ENCODE measurements at regions not wholly inside any gene's neighbourhood (a gene's known extent, or its start where the extent isn't known, plus 50 kb on each side); places are given as distances from the start of the nearest gene placed in this dataset.
"Not testable (repeated sequence)": the region's sequence is repeated elsewhere in the genome, so short reads cannot be mapped to it uniquely, and the experiment has no call there.

DNA sequence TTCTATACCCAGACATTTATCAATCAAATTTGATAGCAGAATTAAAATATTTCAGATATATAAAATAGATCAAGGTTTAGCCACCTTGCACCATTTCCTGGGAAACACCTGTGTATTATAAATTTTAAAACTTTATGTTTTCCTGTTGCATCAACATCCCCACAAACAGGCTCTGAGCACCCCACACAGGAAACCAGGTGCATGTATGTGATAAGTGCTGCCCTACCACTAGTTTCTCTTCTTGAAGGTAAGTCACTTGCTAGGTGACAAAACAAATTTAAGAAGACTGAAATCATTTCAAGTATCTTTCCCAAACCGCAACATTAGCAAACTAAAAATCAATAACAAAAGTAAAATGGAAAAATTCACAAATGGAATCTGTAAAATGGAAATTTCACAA lies 496.1 kb upstream of the CCDC54 start:
- no peak for DNase-seq (ENCODE audit: low spot score)

DNA sequence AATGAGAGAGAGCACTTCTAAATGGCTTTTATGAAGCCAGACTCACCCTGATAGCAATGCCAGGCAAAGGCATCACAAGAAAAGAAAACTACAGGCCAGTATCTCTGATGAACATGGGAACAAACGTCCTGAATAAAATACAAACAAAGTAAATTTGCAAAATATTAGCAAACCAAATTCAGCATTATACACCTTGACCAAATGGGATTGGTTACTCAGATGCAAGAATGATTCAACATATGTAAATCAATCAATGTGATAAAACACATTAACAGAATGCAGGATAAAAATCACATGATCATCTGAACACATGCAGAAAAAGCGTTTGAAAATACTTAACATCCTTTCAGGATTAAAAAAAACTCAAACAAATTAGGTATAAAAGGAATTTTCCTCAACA lies 494.9 kb upstream of the CCDC54 start:
- no peak for DNase-seq (ENCODE audit: low spot score)

DNA sequence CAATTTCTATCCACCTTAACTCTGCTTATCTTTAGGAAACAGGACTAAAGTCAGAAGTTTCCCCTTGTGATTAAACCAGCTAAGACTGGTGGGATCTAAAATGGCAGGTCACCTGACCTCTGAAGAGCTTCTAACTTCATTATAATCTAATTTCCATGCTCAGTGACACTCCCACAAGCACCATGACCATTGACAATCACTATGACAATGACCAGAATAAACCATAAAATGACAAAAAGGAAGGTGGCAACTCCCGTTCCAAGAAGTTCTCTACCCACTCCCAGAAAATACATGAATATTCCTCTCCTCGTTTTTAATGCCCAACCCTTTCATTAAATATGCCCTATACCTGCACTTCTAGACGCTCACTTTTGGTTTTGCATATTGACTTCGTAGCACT lies 471.2 kb upstream of the CCDC54 start:
- DNase-seq (ENCODE audit: low spot score): no peak

DNA sequence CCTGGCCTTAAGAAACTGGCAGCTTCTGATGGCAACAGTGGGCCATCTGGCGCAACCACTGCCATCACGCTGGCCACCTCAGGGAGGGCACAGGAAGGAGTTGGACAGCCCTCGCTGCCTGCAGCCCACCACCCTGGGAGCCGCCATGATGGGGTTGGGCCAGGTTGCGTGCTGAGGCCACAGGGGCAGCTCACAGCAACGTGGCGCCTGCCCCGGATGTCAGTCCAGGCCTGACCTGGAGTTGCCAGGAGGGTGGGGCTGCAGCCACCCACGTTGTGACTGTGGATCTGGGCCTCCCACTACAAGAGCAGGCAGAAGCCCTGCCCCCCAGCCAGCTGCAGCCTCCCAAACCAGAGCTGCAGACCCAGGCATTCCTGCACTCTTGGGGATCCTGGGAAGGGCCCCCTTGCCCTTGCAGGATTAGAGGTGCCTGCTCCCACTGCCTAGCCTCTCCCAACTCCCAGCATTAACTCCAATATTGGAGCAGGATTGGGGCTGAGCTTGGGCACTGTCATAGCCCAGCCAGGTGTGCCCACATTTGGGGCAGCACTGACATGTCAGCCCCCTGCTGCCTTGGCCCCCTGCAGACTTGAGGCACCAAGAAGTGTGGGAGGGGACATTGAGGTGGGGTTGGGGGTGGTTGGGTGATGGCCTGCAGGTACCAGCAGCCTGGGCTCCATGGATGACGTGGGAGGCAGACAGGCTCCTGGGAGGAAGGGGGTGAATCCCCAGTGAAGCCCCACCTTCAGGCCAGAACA lies 468.9 kb upstream of the CCDC54 start:
- DNase-seq (ENCODE audit: low spot score): no peak

DNA sequence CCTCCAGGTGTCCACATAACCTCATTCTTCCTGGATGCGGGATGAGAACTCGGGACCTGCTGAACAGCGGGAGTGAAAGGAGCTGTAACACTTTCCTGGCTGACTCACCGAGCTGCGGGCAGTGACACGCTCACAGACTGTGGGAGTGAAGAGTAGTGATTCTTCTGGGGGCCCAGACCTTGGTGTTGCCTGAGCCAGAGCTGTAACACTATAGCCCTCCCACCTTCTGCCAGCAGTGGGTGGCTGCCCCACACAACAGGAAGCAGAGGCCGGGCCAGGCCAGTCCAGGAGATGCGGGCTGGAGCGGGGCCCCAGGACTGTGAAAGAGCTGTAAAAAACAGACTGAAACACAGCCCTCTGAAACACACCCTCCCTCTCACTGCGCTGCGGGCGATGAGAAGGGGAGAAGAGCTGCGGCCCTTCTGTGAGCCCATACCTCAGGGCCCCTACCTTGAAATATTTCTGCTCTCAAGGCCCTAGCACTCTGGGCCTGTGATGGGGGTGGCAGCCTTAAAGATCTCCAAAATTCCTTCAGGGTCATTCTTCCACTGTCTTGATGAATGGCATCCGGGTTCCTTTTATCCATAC lies 464.0 kb upstream of the CCDC54 start:
- no peak for DNase-seq (ENCODE audit: low spot score)

DNA sequence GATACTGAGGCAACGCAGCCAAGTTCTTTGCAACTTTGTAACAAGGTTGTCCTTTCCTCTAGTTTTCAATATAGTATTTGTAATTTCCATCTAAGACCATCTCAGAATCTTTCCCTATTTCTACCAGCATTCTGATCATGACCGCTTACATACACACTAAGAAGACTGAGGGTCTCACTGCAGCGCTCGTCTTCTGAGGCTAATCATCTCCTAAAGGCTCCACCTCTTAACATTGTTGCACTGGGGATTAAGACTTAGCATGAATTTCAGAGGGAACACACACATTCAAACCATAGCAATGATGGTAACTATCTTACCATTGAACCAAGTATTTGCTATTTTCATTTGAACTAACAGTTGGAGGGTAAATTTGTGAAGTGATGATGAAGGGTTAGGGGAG lies 463.3 kb upstream of the CCDC54 start:
- DNase-seq (ENCODE audit: low spot score): no peak

DNA sequence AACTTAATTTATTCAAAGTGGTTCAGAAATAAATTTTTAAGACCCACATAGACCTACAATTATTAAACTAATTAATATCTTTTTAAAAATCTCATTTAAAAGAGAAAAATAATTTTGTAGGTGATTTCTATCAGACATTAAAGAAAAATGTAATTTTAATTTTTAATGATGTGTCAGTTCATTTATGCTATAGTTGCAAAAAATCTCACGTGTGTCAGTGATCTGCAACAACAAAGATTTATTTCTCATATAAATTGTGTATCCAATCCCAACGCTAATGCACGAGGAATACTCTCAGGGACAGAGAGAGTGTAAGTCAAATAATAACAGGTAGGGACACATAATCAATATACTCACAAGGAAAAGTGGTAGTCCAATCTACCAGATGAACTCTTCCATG lies 456.6 kb upstream of the CCDC54 start:
- DNase-seq (ENCODE audit: low spot score): no peak

DNA sequence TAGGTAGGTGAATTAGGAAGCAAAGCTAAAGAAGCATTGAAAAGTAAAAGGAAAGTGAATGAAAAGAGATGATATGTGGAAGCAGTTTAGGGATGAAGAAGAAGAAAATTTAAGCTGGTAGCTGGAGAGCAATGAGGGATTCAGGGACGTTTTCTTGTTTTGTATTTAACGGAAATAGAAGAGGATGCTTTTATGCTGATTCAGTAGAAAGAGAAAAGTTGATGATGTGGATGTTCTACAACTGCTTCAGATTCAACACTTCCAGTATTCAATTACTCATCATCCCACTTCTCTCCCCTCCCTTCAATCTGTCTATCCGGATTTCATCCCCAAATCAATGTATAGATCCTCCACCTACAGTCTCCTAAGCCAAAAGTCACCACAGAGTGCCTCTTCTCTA lies 448.2 kb upstream of the CCDC54 start:
- DNase-seq (ENCODE audit: low spot score): no peak

DNA sequence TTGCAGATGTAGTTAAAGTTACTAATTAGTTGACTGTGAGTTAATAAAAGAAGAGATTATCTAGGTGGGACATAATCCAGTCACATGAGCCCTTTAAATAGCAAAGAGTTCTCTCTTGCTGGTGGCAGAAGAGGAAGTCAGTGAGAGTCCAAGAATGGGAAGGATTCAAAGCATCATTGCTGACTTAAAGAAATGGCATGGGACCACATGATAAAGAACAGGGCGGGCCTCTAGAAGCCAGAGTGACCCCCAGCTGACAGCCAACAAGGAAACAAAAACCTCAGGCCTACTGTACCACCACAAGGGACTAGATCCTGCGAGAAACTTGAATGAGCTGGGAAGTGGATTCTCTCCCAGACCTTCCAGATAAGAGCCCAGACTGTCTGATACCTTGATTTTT lies 447.2 kb upstream of the CCDC54 start:
- DNase-seq (ENCODE audit: low spot score): no peak

DNA sequence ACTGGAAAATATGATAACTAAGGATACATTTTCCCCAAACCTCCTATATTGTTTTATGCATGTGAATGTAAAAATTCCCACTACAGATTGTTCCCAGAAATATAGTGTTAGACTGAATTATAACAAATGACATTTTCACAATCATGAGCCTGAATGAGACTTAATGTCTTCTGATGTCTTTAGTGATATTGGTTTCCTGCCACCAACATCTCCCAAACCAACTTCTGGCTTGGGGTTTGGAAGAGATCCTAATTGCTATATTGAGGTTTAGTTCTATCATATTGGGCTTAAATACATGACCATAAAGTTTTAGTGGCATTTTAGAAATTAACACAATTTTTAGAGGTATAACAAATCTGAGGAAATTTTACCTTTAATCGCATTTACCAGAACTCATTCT lies 445.3 kb upstream of the CCDC54 start:
- DNase-seq (ENCODE audit: low spot score): no peak

DNA sequence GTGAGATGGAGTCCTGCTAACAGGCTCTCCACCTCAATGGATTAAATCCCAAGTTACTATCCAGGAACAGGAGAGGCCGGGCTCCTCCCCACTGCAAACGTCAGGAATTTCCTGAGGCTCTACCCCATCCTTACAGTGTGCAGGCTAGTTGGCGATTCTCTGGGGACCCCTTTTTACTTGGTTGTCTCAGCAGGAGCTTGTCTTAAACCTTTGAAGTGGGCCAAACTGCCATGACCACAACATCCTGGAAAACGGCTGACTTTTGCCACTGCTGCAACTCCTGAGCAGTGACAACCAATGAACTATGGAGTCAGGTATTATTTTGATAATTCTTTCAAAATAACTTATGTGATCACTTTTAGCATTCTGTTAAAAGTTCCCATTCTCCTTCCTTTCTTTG lies 440.9 kb upstream of the CCDC54 start:
- DNase-seq (ENCODE audit: low spot score): no peak

DNA sequence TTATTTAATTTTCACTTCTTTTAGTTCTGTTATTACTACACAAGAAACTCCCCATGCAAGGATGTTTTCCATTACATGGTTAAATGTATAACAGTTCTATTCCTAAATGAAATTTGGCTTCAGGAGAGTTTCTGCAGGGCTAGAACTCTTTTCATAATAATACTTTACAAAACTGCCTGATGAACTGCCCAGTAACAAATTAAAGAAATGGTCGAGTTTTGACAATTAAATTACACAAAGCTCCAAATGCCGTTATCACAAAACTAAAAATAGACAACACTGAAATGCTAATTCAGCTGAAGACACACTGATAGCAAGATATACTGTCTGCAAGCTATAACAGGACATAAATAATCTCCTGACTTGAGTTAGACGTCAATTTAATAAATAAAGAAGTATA lies 435.2 kb upstream of the CCDC54 start:
- DNase-seq (ENCODE audit: low spot score): no peak

DNA sequence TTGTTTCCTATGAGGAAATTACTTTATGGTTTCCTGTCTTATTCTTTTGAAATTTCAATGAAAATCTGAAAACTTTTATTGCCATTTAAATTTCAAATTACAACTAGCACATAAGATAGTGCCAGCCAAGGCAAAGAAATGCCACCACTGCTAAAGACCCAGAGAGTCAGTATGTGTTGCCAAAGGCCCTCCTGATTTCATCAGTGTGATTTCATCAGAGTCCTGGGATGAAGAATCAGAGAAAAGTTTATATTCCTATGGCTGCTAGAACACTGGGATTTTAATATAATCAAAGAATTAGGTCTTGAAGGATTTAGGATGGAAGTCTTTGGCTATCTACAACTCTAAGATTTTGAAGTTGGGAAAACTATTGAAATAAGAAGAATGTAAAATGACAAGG lies 434.2 kb upstream of the CCDC54 start:
- no peak for DNase-seq (ENCODE audit: low spot score)

DNA sequence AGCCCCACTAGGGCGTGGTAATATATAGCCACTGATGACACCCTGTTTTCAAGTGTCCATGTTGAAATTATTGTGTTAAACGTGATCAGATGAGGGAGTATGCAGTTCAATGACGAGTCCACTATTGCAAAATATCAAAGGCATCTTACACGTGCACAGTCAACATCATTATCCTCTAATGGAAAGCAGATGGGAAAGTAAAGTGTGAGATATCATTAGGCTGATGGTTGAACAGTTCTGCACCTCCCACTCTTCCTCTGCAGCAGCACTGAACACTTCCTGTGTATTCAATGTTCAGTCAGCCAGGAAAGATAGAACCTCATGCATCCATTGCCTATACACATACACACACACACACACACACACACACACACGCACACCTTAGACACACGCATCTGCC lies 431.8 kb upstream of the CCDC54 start:
- DNase-seq (ENCODE audit: low spot score): no peak

DNA sequence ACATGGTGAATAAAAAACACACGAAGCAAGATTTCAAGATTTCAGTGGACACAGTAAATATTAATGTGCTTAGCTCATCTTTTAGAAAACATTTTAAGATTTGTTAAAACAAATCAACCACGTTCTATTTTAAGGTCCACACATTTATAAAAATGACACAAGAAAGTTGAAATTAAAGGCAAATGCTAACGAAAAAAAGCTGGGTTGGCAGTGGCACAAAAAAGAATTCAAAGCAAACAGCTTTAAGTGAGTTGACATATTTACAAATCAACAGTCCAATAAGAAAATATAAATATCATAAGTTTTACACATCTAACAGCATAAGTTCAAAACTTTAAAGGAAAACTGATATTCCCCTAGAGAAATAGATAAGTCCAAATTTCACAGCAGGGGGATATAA lies 430.4 kb upstream of the CCDC54 start:
- no peak for DNase-seq (ENCODE audit: low spot score)

DNA sequence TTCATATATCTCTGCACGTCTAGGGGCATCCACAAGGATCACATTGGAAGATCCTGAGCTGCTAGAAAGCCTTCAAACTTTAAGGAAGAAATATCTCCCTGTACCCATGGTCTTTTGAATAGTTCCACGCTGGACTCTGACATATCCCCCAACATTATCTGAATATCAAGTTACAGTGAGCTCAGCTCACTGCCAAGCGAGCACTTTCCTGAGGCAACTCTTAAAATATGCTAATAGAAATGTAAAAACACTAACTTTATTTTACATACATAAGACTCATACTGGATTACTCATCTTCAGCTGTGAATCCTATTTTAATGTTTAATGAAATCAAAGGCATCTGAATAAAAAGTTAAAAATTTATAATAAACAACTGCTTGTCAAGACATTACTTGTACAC lies 420.2 kb upstream of the CCDC54 start:
- DNase-seq (ENCODE audit: low spot score): no peak

DNA sequence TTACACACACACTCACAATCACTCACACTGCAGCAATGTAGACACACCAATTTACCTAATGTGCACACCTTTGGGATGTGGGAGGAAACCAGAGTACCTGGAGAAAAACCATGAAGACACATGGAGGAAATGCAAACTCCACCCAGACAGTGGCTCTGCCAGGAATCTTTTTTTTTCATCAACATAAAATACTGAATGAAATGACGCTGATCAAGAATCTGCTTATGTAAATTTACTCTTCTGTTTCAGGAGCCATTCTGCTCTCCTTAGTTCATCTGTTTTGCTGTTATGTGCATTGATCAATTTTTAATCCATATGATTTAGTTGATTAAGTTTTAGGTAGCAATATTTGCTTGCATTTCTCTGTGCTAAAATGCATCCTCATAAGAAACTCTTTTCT lies 414.2 kb upstream of the CCDC54 start:
- DNase-seq (ENCODE audit: low spot score): no peak

DNA sequence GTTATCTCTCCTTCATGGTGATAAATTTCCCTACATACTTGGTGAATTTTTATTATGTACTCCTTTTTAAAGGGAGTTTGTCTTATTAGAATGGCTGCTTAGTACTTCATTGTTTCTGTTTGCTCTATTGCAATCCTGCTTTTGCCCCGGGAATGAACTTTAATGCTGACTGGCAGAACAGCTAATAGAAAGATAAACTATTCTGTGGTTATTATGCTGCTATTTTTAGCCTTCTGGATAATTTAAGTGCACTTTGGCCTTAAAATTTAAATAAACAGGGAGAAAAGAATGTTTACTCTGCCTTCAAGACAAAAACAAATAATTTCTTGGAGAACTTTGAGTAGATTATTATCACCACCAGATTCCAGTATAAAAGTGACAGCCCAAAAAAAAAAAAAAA lies 413.8 kb upstream of the CCDC54 start:
- DNase-seq (ENCODE audit: low spot score): no peak

DNA sequence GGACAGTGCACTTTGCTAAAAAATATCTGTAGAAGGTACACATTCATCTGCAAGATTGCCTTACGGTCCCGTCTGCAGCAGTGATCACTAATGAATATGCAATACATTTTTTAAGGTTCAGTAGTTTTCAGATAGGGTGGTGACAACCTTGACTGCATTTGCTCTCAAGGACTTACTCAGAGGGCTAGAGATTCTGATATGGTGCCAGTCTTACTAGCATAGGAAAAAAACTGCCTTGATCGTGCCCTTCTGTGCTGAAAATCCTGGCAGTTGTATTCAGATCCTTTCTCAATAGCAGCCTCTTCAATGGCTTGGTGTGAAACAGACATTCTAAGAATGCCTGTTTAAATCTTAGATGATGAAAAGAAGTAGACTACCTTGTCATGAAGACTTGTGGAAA lies 411.9 kb upstream of the CCDC54 start:
- no peak for DNase-seq (ENCODE audit: low spot score)

DNA sequence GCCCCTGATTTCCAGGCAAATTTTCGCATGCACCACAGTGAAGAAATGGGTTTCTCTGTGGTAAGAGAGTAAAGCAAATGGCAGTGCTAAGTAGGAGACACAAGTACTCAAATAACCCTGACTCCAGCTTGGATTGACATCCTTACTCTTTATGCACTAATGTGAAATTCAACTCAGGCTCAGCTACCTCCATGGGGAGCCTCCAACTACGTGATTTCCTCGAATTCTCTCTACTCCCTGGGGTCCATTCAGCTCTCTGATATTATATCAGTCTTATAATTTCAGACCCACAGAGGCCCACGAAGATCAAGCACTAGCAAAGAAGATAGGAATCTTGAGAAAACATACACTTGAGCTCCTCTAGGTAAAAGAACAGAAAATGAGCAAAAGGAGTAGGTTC lies 407.6 kb upstream of the CCDC54 start:
- DNase-seq (ENCODE audit: low spot score): no peak

DNA sequence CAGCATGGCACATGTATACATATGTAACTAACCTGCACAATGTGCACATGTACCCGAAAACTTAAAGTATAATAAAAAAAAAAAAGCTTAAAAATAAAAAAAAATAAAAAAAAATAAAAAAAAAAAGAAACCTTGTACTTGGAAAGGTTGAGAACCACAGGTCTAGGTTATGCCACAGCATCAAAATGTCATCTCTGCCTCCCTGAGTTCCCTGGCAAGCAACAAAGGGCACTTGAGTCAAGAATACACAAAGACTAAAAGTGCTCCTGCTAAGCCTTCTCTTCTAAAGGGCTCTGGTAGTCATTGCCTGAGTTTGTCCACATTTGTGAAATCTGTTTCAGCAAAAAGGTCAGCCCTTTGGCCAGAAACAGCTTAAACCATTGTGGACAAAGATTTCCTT lies 395.8 kb upstream of the CCDC54 start:
- no peak for DNase-seq (ENCODE audit: low spot score)

DNA sequence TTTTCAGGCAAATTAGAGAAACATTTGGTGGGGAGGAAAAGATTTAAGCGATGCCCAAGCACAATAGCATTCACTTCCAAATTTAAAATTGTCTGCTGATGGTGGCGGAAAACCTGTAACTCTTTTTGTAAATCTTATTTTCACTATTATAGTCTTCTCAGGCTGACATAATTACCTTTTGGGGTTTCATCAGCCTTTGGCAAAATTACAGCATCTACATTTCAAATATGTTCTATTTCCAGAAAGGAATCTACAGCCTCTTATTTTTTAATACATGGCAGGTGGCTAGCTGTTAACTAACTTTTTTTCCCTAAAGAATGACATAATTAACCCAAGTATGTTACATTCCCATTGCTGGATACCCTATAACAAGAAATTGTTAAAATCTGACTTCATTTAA lies 391.5 kb upstream of the CCDC54 start:
- DNase-seq (ENCODE audit: low spot score): no peak

DNA sequence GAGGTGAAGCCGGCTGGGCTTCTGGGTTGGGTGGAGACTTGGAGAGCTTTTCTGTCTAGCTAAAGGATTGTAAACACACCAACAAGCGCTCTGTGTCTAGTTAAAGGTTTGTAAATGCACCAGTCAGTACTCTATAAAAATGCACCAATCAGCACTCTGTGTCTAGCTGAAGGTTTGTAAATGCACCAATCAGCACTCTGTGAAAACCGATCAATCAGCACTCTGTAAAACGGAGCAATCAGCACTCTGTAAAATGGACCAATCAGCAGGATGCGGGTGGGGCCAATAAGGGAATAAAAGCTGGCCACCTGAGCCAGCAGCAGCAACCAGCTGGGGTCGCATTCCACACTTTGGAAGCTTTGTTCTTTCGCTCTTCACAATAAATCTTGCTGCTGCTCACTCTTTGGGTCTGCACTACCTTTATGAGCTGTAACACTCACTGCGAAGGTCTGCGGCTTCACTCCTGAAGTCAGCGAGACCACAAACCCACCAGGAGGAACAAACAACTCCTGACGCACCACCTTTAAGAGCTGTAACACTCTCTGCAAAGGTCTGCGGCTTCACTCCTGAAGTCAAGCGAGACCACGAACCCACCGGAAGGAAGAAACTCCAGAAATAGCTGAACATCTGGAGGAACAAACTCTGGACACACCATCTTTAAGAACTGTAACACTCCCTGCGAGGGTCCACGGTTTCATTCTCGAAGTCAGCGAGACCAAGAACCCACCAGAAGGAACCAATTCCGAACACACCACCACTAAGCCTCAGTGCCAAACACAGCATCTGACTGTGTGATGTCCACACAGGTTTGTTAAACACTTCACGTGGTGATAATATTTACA lies 378.2 kb upstream of the CCDC54 start:
- not testable (repeated sequence) for DNase-seq (ENCODE audit: low spot score)
